Esophagus muscularis mucosa (tissue), 3 donors: ENCODE measurements at regions not wholly inside any gene's neighbourhood (a gene's known extent, or its start where the extent isn't known, plus 50 kb on each side); places are given as distances from the start of the nearest gene placed in this dataset.

ENCODE experiments used
- POLR2AphosphoS5 ChIP-seq, 2 donors: sonication (generic); formaldehyde crosslinking; IDR thresholded peaks; one replicate each; pipeline ENCODE4 v1.6.1; 2017; ENCODE audit warnings: antibody characterized with exemption in 2 of 2
- TF ChIP-seq, protein P1 (sequence below), 3 experiments: fragments of 200-600 bp in 2 of 3; fragments of 450-650 bp in 1 of 3; sonication (generic) in 2 of 3; IDR thresholded peaks; one replicate each; pipeline ENCODE4 v1.5.1; 2017 to 2019; ENCODE audit warnings: antibody characterized with exemption in 3 of 3, mild to moderate bottlenecking in 2 of 3, moderate library complexity in 1 of 3

- TF ChIP-seq, protein P1, sequence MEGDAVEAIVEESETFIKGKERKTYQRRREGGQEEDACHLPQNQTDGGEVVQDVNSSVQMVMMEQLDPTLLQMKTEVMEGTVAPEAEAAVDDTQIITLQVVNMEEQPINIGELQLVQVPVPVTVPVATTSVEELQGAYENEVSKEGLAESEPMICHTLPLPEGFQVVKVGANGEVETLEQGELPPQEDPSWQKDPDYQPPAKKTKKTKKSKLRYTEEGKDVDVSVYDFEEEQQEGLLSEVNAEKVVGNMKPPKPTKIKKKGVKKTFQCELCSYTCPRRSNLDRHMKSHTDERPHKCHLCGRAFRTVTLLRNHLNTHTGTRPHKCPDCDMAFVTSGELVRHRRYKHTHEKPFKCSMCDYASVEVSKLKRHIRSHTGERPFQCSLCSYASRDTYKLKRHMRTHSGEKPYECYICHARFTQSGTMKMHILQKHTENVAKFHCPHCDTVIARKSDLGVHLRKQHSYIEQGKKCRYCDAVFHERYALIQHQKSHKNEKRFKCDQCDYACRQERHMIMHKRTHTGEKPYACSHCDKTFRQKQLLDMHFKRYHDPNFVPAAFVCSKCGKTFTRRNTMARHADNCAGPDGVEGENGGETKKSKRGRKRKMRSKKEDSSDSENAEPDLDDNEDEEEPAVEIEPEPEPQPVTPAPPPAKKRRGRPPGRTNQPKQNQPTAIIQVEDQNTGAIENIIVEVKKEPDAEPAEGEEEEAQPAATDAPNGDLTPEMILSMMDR (IDR thresholded peaks at IDR 0.05): no peak
- TF ChIP-seq POLR2AphosphoS5 (IDR thresholded peaks at IDR 0.05): no peak
Measured at GRCh38 chr1:238549137-238549536, 658.4 kb upstream of the ZP4 start.
